ENCODE measurements at regions not wholly inside any gene's neighbourhood (a gene's known extent, or its start where the extent isn't known, plus 50 kb on each side); places are given as distances from the start of the nearest gene placed in this dataset.
"Not testable (repeated sequence)": the region's sequence is repeated elsewhere in the genome, so short reads cannot be mapped to it uniquely, and the experiment has no call there.

DNA sequence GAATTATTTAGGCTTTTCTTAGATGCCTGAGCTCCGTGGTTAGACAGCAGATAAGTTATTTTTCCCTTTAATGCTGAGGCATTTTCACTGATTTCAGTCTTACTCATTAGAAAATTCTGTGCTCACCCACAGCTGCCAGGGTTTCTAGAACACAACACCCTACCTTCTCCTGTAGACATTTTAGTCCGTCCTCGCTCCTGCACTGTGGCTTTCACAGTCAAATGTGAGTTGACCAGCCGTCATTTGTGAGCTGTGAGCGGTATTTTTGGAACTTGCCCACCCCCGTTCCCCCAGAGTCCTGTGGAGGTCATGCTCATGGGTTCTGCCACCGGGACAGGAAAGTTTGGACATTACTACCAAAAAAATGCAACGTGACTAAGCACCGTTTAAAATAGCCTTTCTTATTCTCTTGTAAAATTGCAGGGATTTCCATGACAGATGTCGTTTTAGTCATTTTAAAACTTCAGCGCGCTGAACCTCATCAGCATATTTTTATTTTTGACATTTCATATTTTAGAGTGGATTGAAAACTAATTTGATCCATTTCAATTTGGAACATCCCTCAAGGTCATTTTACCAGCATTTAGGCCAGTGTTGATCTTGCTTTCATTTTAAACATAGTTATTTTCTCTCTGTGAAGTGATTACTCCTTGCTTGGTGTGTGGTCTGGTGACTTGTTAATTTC lies 249.6 kb upstream of the PLGLB2 start:
- not testable (repeated sequence) for H3K36me3 ChIP-seq (ENCODE audit: insufficient read depth, low read length); H3K27me3 ChIP-seq (ENCODE audit: insufficient read depth, low read length); H2AFZ ChIP-seq (ENCODE audit: low read length, unreplicated experiment)
- Histone ChIP-seq H3K4me1 (ENCODE audit: control insufficient read depth, insufficient read depth, low read length, unreplicated experiment) (peaks cover 17% of the 10 kb centered on the region), H3K79me2 (ENCODE audit: control insufficient read depth, insufficient read depth, low read length, unreplicated experiment) (peaks cover 33% of the 10 kb centered on the region), H3K27ac (ENCODE audit: low read depth, low read length) (peak overlapping the region; percentile 56), H3K4me3 (ENCODE audit: low read depth, low read length) (peak overlapping the region; percentile 58)

DNA sequence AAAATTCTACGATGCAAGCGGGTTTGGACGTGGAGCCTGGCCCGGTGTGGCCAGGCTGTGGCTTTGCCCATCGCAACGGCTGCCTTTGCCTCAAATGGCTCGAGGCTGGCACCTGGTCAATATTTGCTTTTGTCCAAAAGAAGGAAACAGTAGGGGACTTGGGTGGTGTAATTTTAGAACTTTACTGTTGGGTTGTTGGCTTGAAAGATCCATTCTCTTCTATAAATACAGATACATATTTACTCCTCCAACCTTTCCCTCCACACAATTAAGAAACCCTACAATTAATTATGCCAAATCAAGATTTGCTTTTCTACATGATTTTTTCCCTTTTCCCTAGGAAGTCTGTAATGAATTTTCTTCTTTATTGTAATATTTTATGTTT lies 249.0 kb upstream of the PLGLB2 start:
- not testable (repeated sequence) for H3K27me3 ChIP-seq (ENCODE audit: insufficient read depth, low read length); H2AFZ ChIP-seq (ENCODE audit: low read length, unreplicated experiment); H3K36me3 ChIP-seq (ENCODE audit: insufficient read depth, low read length)
- Histone ChIP-seq H3K79me2 (ENCODE audit: control insufficient read depth, insufficient read depth, low read length, unreplicated experiment) (peaks cover 28% of the 10 kb centered on the region), H3K4me1 (ENCODE audit: control insufficient read depth, insufficient read depth, low read length, unreplicated experiment) (peaks cover 17% of the 10 kb centered on the region), H3K4me3 (ENCODE audit: low read depth, low read length) (peak overlapping the region; percentile 58), H3K27ac (ENCODE audit: low read depth, low read length) (peak overlapping the region; percentile 56)

DNA sequence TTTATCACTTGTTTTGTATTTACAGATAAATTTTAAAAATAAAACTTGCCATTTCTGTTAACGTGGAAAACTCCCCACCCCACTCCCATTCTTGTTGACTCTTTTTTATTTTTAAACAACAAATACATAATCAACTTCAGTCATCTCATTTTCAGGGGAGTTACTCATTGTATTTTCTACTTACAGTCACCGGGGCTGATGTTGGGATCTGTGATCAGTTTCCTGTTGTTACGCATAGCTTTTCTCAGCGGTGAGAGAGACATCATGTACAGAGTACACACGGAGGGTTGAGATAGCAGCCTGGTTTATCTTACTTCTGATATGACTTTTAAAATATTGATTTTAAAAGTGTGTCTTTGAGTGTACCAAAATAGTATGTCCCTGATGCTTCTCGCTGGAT lies 248.0 kb upstream of the PLGLB2 start:
- not testable (repeated sequence) for H2AFZ ChIP-seq (ENCODE audit: low read length, unreplicated experiment); H3K4me3 ChIP-seq (ENCODE audit: low read depth, low read length); H3K27me3 ChIP-seq (ENCODE audit: insufficient read depth, low read length); H3K36me3 ChIP-seq (ENCODE audit: insufficient read depth, low read length)
- H3K27ac ChIP-seq (ENCODE audit: low read depth, low read length), result peak overlapping the region; percentile 45; the same call in 1 of the 2 replicates
- peaks cover 15% of the 10 kb centered on the region for H3K4me1 ChIP-seq (ENCODE audit: control insufficient read depth, insufficient read depth, low read length, unreplicated experiment)
- peaks cover 25% of the 10 kb centered on the region for H3K79me2 ChIP-seq (ENCODE audit: control insufficient read depth, insufficient read depth, low read length, unreplicated experiment)

DNA sequence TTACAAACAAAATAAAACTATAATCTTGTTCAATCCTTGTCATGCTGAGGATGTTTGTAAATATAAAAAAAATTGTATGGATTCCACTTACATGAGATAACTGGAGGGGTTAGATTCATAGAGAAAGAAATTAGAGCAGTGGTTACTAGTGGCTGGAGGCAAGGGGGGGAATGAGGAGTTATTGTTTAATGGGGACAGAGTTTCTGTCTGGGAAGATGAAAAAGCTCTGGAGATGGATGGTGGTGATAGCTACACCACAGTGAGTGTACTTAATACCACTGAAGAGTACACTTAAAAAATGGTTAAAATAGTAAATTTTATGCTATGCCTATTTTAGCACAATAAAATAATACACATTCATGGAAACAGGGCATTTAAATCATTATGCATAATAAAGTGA lies 247.5 kb upstream of the PLGLB2 start:
- peak overlapping the region; percentile 45; the same call in 1 of the 2 replicates for H3K27ac ChIP-seq (ENCODE audit: low read depth, low read length)
- not testable (repeated sequence) for H3K27me3 ChIP-seq (ENCODE audit: insufficient read depth, low read length)

DNA sequence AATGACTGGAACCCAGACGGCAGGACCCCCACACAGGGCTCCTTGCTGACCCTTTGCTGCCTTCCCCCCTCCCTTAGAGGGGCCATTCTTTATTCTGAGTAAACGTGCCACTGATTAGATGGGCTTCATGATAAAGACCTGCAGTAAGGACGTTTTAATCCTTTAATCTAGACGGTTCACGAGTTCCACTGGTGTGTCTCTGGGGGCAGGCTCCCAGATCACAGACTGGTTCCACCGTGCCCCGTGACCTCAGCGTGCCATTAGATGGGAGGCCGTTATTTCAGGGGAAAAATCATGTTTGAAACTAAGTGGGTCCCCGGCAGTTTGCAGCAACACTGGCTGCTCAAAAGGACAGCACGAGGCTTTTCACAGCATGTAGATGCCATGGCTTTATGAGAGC lies 246.9 kb upstream of the PLGLB2 start:
- H3K4me3 ChIP-seq (ENCODE audit: low read depth, low read length); H3K27ac ChIP-seq (ENCODE audit: low read depth, low read length); H3K4me1 ChIP-seq (ENCODE audit: control insufficient read depth, insufficient read depth, low read length, unreplicated experiment); H3K27me3 ChIP-seq (ENCODE audit: insufficient read depth, low read length); H3K36me3 ChIP-seq (ENCODE audit: insufficient read depth, low read length); H2AFZ ChIP-seq (ENCODE audit: low read length, unreplicated experiment): not testable (repeated sequence)
- H3K79me2 ChIP-seq (ENCODE audit: control insufficient read depth, insufficient read depth, low read length, unreplicated experiment), result peaks cover 19% of the 10 kb centered on the region

More for the DNA sequence above, 247.5 kb upstream of the PLGLB2 start:
- not testable (repeated sequence) for H3K4me1 ChIP-seq (ENCODE audit: control insufficient read depth, insufficient read depth, low read length, unreplicated experiment); H2AFZ ChIP-seq (ENCODE audit: low read length, unreplicated experiment); H3K36me3 ChIP-seq (ENCODE audit: insufficient read depth, low read length); H3K4me3 ChIP-seq (ENCODE audit: low read depth, low read length)
- peaks cover 19% of the 10 kb centered on the region for H3K79me2 ChIP-seq (ENCODE audit: control insufficient read depth, insufficient read depth, low read length, unreplicated experiment)

DNA sequence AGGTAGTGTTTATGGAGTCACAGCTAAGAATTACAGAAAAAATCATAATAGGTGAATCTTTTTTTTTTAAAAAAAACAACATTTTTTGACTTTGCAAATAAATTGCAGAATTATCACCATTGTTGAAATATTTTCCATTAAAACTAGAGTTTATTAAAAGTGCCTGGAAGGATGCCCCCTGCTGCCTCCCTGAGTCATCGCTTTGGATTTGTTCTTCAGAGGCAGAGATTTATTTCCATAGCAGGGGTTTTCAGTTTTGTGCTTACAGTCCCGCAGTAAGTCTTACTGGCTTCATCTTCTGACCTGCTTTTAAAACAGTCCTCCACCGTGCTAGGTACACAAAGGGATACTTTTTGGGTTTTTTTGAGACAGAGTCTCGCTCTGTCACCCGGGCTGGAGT lies 244.9 kb upstream of the PLGLB2 start:
- H3K79me2 ChIP-seq (ENCODE audit: control insufficient read depth, insufficient read depth, low read length, unreplicated experiment), result peaks cover 17% of the 10 kb centered on the region
- not testable (repeated sequence) for H3K27me3 ChIP-seq (ENCODE audit: insufficient read depth, low read length); H3K4me3 ChIP-seq (ENCODE audit: low read depth, low read length); H3K27ac ChIP-seq (ENCODE audit: low read depth, low read length); H2AFZ ChIP-seq (ENCODE audit: low read length, unreplicated experiment); H3K36me3 ChIP-seq (ENCODE audit: insufficient read depth, low read length); H3K4me1 ChIP-seq (ENCODE audit: control insufficient read depth, insufficient read depth, low read length, unreplicated experiment)

DNA sequence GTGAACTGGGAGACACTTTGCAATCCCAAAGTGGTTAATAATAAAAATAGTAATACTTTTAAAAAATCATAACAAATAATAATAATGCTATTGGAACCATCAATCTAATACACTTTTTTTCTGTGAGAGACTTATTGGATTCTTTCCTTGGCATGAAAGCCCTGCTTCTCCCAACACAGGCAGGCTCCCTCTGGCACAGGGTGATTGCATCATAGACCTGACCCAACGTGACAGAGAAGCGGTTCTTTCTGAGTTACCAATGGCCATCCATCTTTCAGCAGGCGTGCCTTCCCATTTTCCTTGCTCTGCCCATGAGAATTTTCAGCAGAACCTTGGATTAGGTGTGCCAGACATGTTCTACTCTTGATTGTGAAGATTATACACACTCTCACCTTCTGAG lies 242.6 kb upstream of the PLGLB2 start:
- H2AFZ ChIP-seq (ENCODE audit: low read length, unreplicated experiment); H3K27ac ChIP-seq (ENCODE audit: low read depth, low read length); H3K4me1 ChIP-seq (ENCODE audit: control insufficient read depth, insufficient read depth, low read length, unreplicated experiment); H3K36me3 ChIP-seq (ENCODE audit: insufficient read depth, low read length); H3K4me3 ChIP-seq (ENCODE audit: low read depth, low read length); H3K27me3 ChIP-seq (ENCODE audit: insufficient read depth, low read length): not testable (repeated sequence)
- peaks cover 21% of the 10 kb centered on the region for H3K79me2 ChIP-seq (ENCODE audit: control insufficient read depth, insufficient read depth, low read length, unreplicated experiment)

DNA sequence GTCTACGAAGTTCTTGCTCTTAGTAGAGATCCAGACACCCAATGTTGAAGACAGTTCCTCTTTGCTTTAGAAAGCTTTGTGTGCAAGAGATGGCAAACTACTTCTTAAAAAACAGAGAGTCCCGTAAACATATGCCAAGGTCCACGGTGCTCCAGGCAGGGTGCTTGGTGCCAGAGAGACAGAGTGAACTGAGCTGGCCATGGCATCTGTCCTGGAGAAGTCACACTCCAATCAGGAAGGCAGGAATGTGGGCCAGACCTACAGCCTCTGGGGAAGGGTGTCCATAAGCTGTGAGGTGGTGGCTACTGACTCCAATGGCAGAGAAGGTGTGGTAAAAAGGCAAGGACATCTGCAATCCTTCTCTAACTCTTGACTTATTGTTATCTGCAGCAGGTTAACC lies 242.0 kb upstream of the PLGLB2 start:
- peaks cover 19% of the 10 kb centered on the region for H3K79me2 ChIP-seq (ENCODE audit: control insufficient read depth, insufficient read depth, low read length, unreplicated experiment)
- H3K27ac ChIP-seq (ENCODE audit: low read depth, low read length); H3K27me3 ChIP-seq (ENCODE audit: insufficient read depth, low read length); H3K4me3 ChIP-seq (ENCODE audit: low read depth, low read length); H3K36me3 ChIP-seq (ENCODE audit: insufficient read depth, low read length); H2AFZ ChIP-seq (ENCODE audit: low read length, unreplicated experiment): not testable (repeated sequence)
- peaks cover 11% of the 10 kb centered on the region for H3K4me1 ChIP-seq (ENCODE audit: control insufficient read depth, insufficient read depth, low read length, unreplicated experiment)

DNA sequence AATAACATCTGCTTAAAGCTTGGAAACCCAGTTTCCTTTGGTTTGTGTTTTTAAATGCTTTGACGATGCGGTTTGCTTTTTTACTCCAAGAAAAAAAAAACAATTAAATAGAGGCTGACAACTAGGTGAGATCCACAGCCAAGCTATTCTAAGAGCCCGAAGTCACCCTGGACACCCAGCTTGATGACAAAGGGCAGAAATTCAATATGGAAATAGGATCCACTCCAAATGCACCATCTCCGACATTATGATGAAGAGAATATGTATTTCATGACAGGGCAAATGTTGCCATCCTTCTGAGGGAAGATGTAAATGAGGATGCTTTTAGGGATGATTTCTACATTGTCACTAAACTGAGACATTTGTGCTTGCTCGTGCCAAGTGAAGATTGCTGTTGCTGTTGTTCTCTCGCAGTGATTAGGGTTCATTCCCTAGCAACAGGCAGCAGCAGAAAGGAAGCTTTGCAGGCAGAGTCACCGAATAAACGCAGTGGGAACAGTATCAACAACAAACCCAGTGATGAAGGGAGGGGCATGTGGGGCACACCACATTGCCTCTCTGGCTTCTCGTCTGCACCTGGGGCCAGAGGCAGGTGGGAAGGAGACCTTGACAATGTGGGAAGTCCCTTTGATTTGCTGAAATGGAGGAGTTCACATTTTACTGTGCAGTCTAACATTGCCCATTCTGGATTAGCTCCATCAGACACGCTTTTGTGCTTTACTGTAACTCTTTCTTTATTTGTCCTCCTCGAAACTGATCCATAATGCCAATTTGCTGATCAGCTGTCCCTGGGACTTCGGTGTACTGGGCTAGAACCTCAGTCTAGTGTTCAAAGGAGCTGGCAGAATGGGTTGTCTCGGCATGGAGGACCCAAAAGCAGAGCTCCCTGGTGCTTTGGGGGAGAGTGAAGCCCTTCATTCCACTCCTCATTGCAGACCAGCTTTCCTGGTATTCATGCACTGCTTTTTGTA lies 240.2 kb upstream of the PLGLB2 start:
- H2AFZ ChIP-seq (ENCODE audit: low read length, unreplicated experiment); H3K27me3 ChIP-seq (ENCODE audit: insufficient read depth, low read length): not testable (repeated sequence)

DNA sequence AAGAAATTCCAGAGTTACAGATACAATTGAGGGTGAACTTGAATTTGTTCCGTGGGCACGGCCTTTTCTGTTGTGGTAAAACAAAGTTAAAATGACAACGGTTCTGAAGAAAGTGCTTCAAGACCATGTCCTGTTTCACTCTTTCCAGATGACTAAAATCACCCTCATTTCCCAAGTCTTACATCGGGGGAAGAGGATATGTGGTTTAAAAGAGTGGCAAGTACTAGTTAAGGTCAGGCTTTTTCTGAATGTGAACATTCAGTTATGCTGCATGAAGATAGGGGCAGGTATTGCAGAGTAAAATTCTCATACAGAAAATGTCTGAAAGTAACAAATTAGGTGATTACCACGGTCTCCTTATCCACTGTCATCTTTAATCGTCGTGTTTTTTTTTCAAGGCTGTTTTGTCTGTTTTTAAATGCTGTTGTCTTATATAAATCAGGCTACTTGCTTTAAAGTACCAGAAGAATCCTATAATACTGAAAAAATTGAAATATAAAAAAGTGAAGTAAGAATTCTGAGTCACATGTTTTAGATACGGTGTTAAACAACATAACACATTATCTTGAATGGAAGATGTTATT lies 236.6 kb upstream of the PLGLB2 start:
- Histone ChIP-seq H3K4me1 (ENCODE audit: control insufficient read depth, insufficient read depth, low read length, unreplicated experiment) (peaks cover 11% of the 10 kb centered on the region), H3K79me2 (ENCODE audit: control insufficient read depth, insufficient read depth, low read length, unreplicated experiment) (peaks cover 20% of the 10 kb centered on the region)
- not testable (repeated sequence) for H3K4me3 ChIP-seq (ENCODE audit: low read depth, low read length); H3K27me3 ChIP-seq (ENCODE audit: insufficient read depth, low read length); H3K27ac ChIP-seq (ENCODE audit: low read depth, low read length); H3K36me3 ChIP-seq (ENCODE audit: insufficient read depth, low read length); H2AFZ ChIP-seq (ENCODE audit: low read length, unreplicated experiment)

More for the DNA sequence above, 240.2 kb upstream of the PLGLB2 start:
- peaks cover 11% of the 10 kb centered on the region for H3K4me1 ChIP-seq (ENCODE audit: control insufficient read depth, insufficient read depth, low read length, unreplicated experiment)
- not testable (repeated sequence) for H3K36me3 ChIP-seq (ENCODE audit: insufficient read depth, low read length); H3K4me3 ChIP-seq (ENCODE audit: low read depth, low read length)
- H3K79me2 ChIP-seq (ENCODE audit: control insufficient read depth, insufficient read depth, low read length, unreplicated experiment), result peaks cover 16% of the 10 kb centered on the region
- H3K27ac ChIP-seq (ENCODE audit: low read depth, low read length), result peak overlapping the region; percentile 79

Measured in ACC112 (cell line).